HEK293T (cell line): ENCODE measurements at regions not wholly inside any gene's neighbourhood (a gene's known extent, or its start where the extent isn't known, plus 50 kb on each side); places are given as distances from the start of the nearest gene placed in this dataset.

Source experiments
- CTCF ChIA-PET: fragments of 350-600 bp; formaldehyde crosslinking; extraction: SDS; loops from one replicate; lab custom pipeline; 2021; ENCODE audit warnings: antibody characterized with exemption, inconsistent platforms; lab: Yijun Ruan, JAX
- POLR2A ChIA-PET: fragments of 350-600 bp; formaldehyde crosslinking; extraction: SDS; loops from one replicate; lab custom pipeline; 2020; ENCODE audit warnings: antibody characterized with exemption, inconsistent platforms; lab: Yijun Ruan, JAX
- DNase-seq: peaks from one replicate; pipeline ENCODE4 v3.0.0; 2012; ENCODE audit warnings: mixed read lengths; ENCODE audit errors: extremely low spot score
- ARNT ChIP-seq: fragments of 450-650 bp; IDR thresholded peaks from 2 replicates; pipeline ENCODE4 v1.6.1; 2017; ENCODE audit warnings: mild to moderate bottlenecking
- BHLHE40 ChIP-seq: fragments of 450-650 bp; IDR thresholded peaks from 2 replicates; pipeline ENCODE4 v1.6.1; 2016; ENCODE audit warnings: mild to moderate bottlenecking, moderate library complexity, borderline replicate concordance
- CTBP1 ChIP-seq: fragments of 450-650 bp; IDR thresholded peaks from 2 replicates; pipeline ENCODE4 v1.6.1; 2016; ENCODE audit warnings: borderline replicate concordance
- ELF4 ChIP-seq: fragments of 450-650 bp; IDR thresholded peaks from 2 replicates; pipeline ENCODE4 v1.6.1; 2017; ENCODE audit warnings: antibody characterized with exemption
- FOXA1 ChIP-seq: fragments of 450-650 bp; IDR thresholded peaks from 2 replicates; pipeline ENCODE4 v1.6.1; 2016; ENCODE audit warnings: mild to moderate bottlenecking
- FOXK2 ChIP-seq: fragments of 450-650 bp; IDR thresholded peaks from 2 replicates; pipeline ENCODE4 v1.6.1; 2016; ENCODE audit warnings: mild to moderate bottlenecking
- FOXM1 ChIP-seq: fragments of 450-650 bp; IDR thresholded peaks from 2 replicates; pipeline ENCODE4 v1.6.1; 2017; ENCODE audit warnings: mild to moderate bottlenecking, borderline replicate concordance
- HDGF ChIP-seq: fragments of 450-650 bp; IDR thresholded peaks from 2 replicates; pipeline ENCODE4 v1.6.1; 2017; ENCODE audit warnings: antibody characterized with exemption, borderline replicate concordance
- L3MBTL2 ChIP-seq: fragments of 450-650 bp; conservative IDR thresholded peaks from 2 replicates; pipeline ENCODE4 v1.6.1; 2016; ENCODE audit warnings: mild to moderate bottlenecking
- LEF1 ChIP-seq: fragments of 450-650 bp; IDR thresholded peaks from 2 replicates; pipeline ENCODE4 v1.6.1; 2017; ENCODE audit warnings: mild to moderate bottlenecking, borderline replicate concordance
- NFRKB ChIP-seq: fragments of 450-650 bp; IDR thresholded peaks from 2 replicates; pipeline ENCODE4 v1.6.1; 2016; ENCODE audit warnings: mild to moderate bottlenecking, moderate library complexity
- PKNOX1 ChIP-seq: fragments of 450-650 bp; IDR thresholded peaks from 2 replicates; pipeline ENCODE4 v1.6.1; 2016
- SP1 ChIP-seq: fragments of 450-650 bp; IDR thresholded peaks from 2 replicates; pipeline ENCODE4 v1.6.1; 2017
- SUZ12 ChIP-seq: fragments of 450-650 bp; IDR thresholded peaks from 2 replicates; pipeline ENCODE4 v1.6.1; 2016; ENCODE audit warnings: mild to moderate bottlenecking
- TARDBP ChIP-seq: fragments of 450-650 bp; IDR thresholded peaks from 2 replicates; pipeline ENCODE4 v1.6.1; 2016
- ZNF384 ChIP-seq: fragments of 450-650 bp; IDR thresholded peaks from 2 replicates; pipeline ENCODE4 v1.6.1; 2016

GRCh38 chrX:66892004-66892403, 253.1 kb upstream of the EDA2R start:
- TF ChIP-seq ELF4 (no peak), L3MBTL2 (no peak), TARDBP (no peak), HDGF (no peak), CTBP1 (no peak), SUZ12 (no peak), BHLHE40 (no peak), FOXK2 (no peak), NFRKB (no peak), ZNF384 (no peak), FOXA1 (no peak), PKNOX1 (no peak), ARNT (no peak), SP1 (no peak), FOXM1 (no peak), LEF1 (no peak)
- POLR2A ChIA-PET, result no interaction called here
- no peak for DNase-seq
- CTCF ChIA-PET, result no interaction called here

- CTCF ChIA-PET, result interaction anchor here (0.5 kb wide), 2 partner anchors 871 to 1260 kb away, joined by 3 read pairs; no protein-coding TSS in a partner anchor
- no peak for DNase-seq
- POLR2A ChIA-PET, result no interaction called here
- no peak for TF ChIP-seq NFRKB
- TF ChIP-seq BHLHE40, result no peak
- TF ChIP-seq ELF4, result no peak
- TF ChIP-seq ZNF384, result no peak
- TF ChIP-seq HDGF, result no peak
- TF ChIP-seq CTBP1, result no peak
- no peak for TF ChIP-seq FOXK2
- TF ChIP-seq SUZ12, result no peak
- no peak for TF ChIP-seq FOXM1
- no peak for TF ChIP-seq L3MBTL2
- TF ChIP-seq SP1, result no peak
- no peak for TF ChIP-seq PKNOX1
Observed at GRCh38 chrX:66889418-66889817, 250.5 kb upstream of the EDA2R start.

- DNase-seq, result no peak
- ChIA-PET POLR2A (no interaction called here), CTCF (no interaction called here)
- TF ChIP-seq FOXK2, result no peak
- TF ChIP-seq ELF4, result no peak
- no peak for TF ChIP-seq SP1
- no peak for TF ChIP-seq L3MBTL2
- no peak for TF ChIP-seq FOXM1
- TF ChIP-seq LEF1, result no peak
- no peak for TF ChIP-seq BHLHE40
- TF ChIP-seq ARNT, result no peak
- no peak for TF ChIP-seq FOXA1
- no peak for TF ChIP-seq CTBP1
- no peak for TF ChIP-seq SUZ12
- TF ChIP-seq TARDBP, result no peak
- TF ChIP-seq HDGF, result no peak
Observed at GRCh38 chrX:66882101-66882500, 243.2 kb upstream of the EDA2R start.

- DNase-seq, result no peak
- CTCF ChIA-PET, result no interaction called here
- POLR2A ChIA-PET, result no interaction called here
- TF ChIP-seq FOXA1, result no peak
Observed at GRCh38 chrX:66876776-66877175, 237.9 kb upstream of the EDA2R start.

- TF ChIP-seq LEF1, result no peak
- no peak for TF ChIP-seq FOXM1
- TF ChIP-seq FOXK2, result no peak
- TF ChIP-seq SP1, result no peak
- no peak for TF ChIP-seq FOXA1
- no peak for TF ChIP-seq TARDBP
- no peak for TF ChIP-seq PKNOX1
- TF ChIP-seq BHLHE40, result no peak
- TF ChIP-seq L3MBTL2, result no peak
- no peak for TF ChIP-seq ARNT
- no peak for TF ChIP-seq CTBP1
- no peak for TF ChIP-seq ELF4
- no peak for TF ChIP-seq HDGF
- no peak for TF ChIP-seq SUZ12
- no peak for TF ChIP-seq NFRKB
- POLR2A ChIA-PET, result no interaction called here
- no peak for DNase-seq
- CTCF ChIA-PET, result no interaction called here
Observed at GRCh38 chrX:66872771-66873170, 233.9 kb upstream of the EDA2R start.

- no peak for TF ChIP-seq SP1
- no peak for TF ChIP-seq PKNOX1
- TF ChIP-seq CTBP1, result no peak
- TF ChIP-seq SUZ12, result no peak
- TF ChIP-seq ELF4, result no peak
- no peak for TF ChIP-seq HDGF
- TF ChIP-seq ZNF384, result no peak
- TF ChIP-seq L3MBTL2, result no peak
- TF ChIP-seq FOXM1, result no peak
- CTCF ChIA-PET, result no interaction called here
- POLR2A ChIA-PET, result no interaction called here
- DNase-seq, result no peak
Observed at GRCh38 chrX:66863721-66864120, 224.8 kb upstream of the EDA2R start.

GRCh38 chrX:66833426-66833825, 194.5 kb upstream of the EDA2R start:
- ChIA-PET CTCF (no interaction called here), POLR2A (no interaction called here)
- TF ChIP-seq FOXK2, result no peak
- TF ChIP-seq FOXM1, result no peak
- no peak for TF ChIP-seq NFRKB
- TF ChIP-seq SUZ12, result no peak
- TF ChIP-seq HDGF, result no peak
- no peak for TF ChIP-seq PKNOX1
- no peak for TF ChIP-seq ELF4
- no peak for TF ChIP-seq LEF1
- no peak for TF ChIP-seq CTBP1
- TF ChIP-seq BHLHE40, result no peak
- TF ChIP-seq FOXA1, result no peak
- no peak for TF ChIP-seq SP1
- TF ChIP-seq L3MBTL2, result no peak
- no peak for TF ChIP-seq ZNF384
- DNase-seq, result no peak
